ENCODE measurements at regions not wholly inside any gene's neighbourhood (a gene's known extent, or its start where the extent isn't known, plus 50 kb on each side); places are given as distances from the start of the nearest gene placed in this dataset.
"Not testable (repeated sequence)": the region's sequence is repeated elsewhere in the genome, so short reads cannot be mapped to it uniquely, and the experiment has no call there.

DNA sequence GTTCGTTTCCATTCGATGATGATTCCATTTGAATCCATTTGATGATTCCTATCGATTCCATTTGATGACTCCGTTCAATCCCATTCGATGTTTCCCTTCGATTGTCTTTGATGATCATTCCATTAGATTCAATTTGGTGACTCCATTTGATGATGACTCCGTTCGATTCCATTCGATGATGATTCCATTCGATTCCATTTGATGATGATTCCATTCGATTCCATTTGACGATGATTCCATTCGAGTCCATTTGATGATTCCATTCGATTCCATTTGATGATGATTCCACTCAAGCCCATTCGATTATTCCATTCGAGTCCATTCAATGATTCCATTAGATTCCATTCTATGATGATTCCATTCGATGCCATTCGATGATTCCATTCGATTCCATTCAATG, 2730.6 kb downstream of the RPIA start:
- not testable (repeated sequence) for DNase-seq (ENCODE audit: low spot score)

DNA sequence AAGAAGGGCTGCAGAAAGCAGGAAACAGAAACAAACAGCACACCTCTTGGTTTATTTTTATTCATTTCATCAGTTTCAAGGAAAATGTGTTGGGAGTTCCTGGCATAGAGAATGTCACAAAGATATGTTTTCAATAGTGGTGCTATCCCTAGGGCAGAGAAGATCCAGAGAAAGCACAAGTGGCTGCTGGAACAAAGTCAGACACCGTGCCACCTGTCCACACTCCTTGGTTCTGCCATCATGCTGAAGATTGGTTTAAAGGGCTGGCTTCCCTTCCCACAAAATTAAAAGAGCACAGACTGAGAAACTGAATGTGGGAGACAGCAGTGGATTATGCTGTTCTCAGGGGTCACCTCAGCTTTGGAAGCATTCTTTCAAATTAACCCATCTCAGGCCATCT, 2735.7 kb downstream of the RPIA start:
- DNase-seq (ENCODE audit: low spot score), result not testable (repeated sequence)

DNA sequence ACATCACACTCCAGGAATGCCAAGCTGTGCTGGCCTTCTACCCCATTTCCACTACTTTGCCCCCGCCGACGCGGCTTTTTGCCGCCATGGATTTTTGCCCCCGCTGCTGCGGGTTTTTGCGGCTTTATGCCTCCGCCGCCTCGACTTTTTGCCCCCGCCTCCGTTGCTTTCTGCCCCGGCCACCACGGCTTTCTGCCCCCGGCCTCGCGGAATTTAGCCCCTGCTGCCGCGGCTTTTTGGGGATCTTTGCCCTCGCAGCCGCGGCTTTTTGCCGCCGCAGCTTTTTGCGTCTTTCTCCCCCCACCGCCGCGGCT, 2750.4 kb downstream of the RPIA start:
- DNase-seq (ENCODE audit: low spot score), result not testable (repeated sequence)

DNA sequence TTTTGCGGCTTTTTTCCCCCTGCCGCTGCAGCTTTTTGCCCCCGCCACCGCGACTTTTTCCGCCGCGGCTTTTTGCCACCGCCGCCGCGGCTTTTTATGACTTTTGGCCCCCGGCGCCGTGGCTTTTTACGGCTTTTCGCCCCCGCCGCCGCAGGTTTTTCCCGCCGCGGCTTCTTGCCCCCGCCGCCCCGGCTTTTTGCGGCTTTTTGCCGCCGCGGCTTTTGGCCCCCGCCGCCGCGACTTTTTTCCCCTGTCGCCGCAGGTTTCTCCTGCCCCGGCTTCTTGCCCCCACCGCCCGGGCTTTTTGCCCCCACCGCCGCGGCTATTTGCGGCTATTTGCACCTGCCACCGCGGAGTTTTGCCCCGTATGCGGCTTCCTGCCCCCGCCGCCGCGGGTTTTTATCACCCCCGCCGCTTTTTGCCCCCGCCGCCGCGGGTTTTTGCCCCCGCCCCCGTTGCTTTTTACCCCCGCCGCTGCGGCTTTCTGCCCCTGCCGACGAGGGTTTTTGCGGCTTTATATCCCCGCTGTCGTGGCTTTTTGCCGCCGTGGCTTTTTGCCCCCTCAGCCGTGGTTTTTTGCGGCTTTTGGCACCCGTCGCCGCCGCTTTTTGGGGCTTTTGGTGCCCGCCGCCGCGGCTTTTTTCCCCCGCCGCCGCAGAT, 2750.9 kb downstream of the RPIA start:
- DNase-seq (ENCODE audit: low spot score), result no peak

DNA sequence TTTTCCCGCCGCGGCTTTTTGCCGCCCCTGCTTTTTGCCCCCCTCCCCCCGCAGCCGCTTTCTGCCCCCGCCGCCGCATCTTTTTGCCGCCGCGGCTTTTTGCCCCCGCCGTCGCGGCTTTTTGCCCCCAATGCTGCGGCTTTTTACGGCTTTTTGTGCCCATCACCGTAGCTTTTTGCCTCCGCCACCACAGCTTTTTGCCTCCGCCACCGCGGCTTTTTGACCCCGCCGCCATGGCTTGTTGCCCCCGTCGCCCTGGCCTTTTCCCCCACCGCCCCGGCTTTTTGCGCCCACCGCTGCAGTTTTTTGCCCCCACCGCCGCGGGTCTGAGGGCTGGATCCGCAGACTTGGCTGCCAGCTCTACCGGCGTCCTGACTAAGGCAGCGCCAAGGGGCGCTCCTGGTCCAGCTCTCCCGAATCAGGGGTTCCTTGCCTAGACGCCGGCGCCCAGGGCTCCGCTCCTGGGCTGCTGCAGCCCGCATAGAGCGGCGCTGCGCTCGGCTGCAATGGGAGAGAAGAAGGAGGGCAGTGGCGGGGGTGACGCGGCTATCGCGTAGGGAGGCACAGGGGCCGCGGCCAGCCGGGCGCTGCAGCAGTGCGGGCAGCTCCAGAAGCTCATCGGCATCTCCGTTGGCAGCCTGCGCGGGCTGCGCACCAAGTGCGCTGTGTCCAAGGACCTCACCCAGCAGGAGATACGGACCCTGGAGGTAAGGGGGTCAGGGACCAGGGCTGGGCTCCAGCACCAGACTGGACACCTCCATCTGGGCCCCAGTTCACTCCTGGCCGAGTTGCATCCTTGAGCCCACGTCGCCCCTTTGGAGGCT, 2751.6 kb downstream of the RPIA start:
- DNase-seq (ENCODE audit: low spot score), result not testable (repeated sequence)

DNA sequence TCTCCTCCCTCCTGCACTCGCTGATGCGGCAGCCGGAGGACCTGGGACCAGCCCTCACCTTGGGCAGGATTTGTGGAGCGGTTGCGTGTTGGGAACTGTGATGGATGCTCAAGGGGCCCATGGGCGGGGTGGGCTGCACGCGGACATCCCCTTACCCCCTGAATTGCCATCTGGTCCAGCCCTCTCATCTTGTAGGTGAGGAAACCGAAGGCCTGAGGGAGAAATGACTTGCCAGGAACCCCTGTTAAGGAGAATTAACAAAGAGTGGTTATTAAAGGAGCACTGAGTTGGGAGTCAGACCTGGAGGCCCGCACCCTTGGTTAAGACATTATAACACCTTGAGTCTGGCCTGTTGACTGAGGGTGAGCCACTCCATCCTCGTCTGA, 2752.2 kb downstream of the RPIA start:
- DNase-seq (ENCODE audit: low spot score), result not testable (repeated sequence)

DNA sequence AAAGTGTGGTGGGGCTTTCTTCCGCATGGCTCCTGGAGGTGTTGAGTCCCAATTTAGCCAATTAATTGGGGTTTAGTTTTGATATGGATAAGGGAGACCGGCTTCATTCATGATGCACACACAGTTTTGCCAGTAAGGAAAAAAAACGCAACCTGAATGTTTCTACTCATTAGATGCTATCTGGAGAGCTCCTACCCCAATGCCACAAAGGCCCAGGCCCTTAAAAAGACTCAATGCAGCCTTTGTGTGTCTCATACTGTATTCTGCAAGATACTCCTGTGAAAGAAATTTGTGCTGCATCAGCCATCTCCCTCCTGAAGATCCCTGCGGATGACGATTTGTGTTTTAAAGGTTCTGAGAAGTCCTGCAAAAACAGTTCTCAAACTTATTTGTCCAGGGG, 2754.2 kb downstream of the RPIA start:
- not testable (repeated sequence) for DNase-seq (ENCODE audit: low spot score)

DNA sequence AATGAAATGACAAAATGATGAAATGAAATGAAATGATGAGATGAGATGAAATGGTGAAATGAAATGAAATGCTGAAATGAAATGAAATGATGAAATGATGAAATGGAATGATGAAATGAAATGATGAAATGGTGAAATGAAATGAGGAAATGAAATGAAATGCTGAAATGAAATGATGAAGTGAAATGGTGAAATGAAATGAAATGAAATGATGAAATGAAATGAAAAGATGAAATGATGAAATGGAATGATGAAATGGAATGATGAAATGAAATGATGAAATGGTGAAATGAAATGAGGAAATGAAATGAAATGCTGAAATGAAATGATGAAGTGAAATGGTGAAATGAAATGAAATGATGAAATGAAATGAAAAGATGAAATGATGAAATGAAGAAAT, 2755.0 kb downstream of the RPIA start:
- DNase-seq (ENCODE audit: low spot score), result not testable (repeated sequence)

DNA sequence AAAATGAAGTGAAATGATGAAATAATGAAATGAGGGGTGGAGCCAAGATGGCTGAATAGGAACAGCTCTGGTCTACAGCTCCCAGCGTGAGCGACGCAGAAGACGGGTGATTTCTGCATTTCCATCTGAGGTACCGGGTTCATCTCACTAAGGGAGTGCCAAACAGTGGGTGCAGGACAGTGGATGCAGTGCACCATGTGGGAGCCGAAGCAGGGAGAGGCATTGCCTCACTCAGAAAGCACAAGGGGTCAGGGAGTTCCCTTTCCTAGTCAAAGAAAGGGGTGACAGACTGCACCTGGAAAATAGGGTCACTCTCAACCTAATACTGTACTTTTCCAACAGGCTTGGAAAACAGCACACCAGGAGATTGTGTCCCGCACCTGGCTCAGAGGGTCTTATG, 2755.4 kb downstream of the RPIA start:
- DNase-seq (ENCODE audit: low spot score), result not testable (repeated sequence)

DNA sequence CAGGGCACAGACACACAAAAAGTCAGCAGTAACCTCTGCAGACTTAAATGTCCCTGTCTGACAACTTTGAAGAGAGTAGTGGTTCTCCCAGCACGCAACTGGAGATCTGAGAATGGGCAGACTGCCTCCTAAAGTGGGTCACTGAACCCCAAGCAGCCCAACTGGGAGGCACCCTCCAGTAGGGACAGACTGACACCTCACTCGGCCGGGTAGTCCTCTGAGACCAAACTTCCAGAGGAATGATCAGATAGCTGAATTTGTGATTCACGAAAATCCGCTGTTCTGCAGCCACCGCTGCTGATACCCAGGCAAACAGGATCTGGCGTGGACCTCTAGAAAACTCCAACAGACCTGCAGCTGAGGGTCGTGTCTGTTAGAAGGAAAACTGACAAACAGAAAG, 2756.0 kb downstream of the RPIA start:
- DNase-seq (ENCODE audit: low spot score), result not testable (repeated sequence)

DNA sequence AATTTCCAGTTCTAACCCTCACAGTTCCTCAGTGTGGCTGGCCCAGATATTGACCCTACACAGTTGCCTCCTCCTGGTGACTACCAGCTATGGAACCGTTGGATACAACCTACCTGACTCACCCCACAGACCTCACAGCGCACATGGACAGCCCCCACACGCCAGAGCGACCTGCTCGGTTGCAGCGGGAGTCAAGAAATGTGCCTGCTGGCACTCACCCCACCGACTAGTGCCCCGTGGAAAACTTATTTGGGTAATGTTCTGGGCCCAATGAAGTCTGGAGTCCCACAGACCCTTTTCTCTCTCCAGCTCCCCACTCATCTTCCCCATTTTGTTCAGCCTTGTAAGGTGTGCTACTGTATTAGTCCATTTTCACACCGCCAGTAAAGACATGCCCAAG, 2770.8 kb downstream of the RPIA start:
- not testable (repeated sequence) for DNase-seq (ENCODE audit: low spot score)

DNA sequence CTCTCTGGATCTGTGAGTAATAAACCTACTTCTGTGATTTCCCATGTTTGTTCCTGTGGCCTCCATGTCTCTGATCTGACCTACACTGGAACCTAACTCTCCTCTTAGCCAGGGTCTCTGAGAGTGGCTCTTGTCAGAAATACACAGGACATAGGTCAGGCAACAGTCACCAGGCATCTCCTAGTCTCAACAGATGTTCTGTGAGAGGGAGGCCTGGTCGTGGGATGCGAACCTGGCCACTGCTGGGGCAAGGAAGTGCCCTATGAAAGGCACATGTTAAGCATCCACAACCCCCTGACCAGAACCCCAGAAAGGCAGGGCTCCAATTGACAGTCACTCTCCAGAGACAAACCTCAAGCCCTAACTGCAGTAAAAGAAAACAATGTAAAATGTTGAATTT, 2771.5 kb downstream of the RPIA start:
- not testable (repeated sequence) for DNase-seq (ENCODE audit: low spot score)

DNA sequence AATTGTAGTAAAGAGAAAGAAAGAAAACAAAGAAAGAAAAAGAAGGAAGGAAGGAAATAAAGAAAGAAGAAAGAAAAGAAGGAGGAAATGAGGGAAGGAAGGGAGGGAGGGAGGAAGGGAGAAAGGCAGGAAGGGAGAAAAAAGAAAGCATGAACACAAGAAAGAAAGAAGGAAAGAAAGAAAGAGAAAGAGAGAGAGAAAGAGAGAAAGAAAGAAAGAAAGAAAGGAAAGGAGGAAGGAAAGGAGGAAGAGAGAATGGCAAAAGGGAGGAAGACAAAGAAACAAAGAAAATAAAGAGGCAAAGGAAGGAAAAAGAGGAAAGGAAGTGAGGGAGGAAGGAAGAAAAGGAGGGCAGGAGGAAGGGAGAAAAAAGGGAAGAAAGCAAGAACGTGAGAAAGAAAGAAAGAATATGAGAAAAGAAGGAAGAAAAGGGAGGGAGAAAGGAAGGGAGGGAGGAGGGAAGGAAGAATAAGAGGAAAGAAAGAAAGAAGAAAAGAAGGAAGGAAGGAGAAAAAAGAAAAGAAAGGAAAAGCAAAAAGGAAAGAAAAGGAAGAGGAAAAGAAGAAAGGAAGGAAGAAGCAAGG, 2775.4 kb downstream of the RPIA start:
- DNase-seq (ENCODE audit: low spot score), result not testable (repeated sequence)

DNA sequence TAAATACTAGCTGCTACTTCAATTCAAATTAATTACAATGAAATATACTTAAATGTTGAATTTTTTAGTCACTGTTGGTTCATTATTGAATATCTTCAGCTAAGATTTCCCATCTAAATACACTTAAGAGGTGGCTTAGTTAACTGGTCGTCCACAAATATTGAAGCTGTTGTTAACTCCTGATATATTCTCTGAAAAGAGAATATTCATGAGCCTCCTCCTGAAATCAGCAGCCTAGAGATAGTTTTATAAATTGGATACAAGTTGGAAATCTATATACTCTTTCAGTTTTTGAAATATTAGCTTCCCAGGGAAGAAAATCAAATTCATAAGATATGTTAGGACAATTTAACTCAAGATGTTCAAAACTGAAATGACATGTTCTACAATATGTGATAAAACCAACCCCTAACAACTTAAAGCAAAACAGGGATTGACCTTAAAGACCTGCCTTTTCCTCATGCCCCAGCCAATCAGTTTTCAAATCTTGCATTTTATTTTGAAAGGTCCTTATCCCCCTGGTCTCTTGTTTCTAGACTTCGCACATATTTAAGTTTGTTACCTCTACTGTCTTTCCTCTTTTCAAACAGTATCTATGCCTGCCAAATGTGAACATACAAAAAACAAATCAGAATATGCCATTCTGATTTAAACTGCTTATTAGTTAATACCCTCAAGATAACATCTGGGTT, 2784.9 kb downstream of the RPIA start:
- not testable (repeated sequence) for DNase-seq (ENCODE audit: low spot score)

DNA sequence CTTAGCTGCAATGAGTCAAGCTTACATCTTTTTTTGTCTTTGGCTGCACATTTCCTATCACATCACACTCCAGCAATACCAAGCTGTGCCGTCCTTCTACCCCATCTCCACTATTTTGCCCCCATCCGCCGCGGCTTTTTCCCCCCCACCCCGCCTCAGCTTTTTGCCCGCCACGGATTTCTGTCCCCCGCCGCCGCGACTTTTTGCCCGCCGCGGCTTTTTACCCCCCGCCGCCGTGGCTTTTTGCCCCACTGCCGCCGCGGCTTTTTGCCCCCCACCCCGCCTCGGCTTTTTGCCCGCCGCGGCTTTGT, 2785.4 kb downstream of the RPIA start:
- not testable (repeated sequence) for DNase-seq (ENCODE audit: low spot score)

DNA sequence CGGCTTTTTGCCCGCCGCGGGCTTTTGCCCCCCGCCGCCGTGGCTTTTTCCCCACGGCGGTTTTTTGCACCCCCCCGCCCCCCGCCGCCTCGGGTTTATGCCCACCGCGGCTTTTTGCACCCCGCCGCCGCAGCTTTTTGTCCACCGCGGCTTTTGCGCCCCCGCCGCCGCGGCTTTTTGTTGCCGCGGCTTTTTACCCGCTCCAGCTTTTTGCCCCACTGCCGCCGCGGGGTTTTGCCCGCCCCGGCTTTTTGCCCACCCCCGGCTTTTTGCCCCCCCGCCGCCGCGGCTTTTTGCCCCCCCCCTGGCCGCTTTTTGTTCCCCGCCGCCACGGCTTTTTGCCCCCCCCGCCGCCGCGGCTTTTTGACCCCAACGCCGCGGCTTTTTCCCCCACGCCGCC, 2785.8 kb downstream of the RPIA start:
- DNase-seq (ENCODE audit: low spot score), result not testable (repeated sequence)

DNA sequence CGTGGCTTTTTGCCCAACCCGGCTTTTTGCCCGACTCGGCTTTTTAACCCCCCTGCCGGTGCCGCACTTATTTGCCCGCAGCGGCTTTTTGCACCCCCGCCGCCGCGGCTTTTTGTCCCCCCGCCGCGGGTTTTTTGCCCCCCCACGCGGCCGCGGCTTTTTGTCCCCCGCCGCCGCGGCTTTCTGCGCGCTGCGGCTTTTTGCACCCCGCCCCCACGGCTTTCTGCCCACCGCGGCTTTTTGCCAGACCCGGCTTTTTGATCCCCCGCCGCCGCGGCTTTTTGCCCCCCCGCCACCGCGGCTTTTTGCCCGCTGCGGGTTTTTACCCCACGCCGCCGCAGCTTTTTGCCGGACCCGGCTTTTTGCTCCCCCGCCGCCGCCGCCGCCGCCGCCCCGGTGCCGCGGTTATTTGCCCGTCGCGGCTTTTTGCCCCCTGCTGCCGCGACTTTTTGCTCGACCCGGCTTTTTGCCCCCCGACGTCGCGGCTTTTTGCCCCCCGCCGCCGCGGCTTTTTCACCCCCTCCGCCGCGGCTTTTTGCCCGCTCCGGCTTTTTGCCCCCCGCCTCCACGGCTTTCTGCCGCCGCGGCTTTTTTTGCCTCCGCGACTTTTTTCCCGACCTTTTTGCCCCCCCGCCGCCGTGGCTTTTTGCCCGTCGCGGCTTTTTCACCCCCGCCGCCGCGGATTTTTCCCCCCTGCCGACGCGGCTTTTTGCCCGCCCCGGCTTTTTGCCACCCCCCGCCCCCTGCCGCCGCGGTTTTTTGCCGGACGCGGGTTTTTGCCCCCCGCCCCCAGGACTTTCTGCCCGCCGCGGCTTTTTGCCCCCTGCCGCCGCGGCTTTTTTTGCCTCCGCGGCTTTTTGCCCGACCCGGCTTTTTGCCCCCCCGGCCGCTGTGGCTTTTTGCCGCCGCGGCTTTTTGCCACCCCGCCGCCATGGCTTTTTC, 2786.5 kb downstream of the RPIA start:
- no peak for DNase-seq (ENCODE audit: low spot score)

DNA sequence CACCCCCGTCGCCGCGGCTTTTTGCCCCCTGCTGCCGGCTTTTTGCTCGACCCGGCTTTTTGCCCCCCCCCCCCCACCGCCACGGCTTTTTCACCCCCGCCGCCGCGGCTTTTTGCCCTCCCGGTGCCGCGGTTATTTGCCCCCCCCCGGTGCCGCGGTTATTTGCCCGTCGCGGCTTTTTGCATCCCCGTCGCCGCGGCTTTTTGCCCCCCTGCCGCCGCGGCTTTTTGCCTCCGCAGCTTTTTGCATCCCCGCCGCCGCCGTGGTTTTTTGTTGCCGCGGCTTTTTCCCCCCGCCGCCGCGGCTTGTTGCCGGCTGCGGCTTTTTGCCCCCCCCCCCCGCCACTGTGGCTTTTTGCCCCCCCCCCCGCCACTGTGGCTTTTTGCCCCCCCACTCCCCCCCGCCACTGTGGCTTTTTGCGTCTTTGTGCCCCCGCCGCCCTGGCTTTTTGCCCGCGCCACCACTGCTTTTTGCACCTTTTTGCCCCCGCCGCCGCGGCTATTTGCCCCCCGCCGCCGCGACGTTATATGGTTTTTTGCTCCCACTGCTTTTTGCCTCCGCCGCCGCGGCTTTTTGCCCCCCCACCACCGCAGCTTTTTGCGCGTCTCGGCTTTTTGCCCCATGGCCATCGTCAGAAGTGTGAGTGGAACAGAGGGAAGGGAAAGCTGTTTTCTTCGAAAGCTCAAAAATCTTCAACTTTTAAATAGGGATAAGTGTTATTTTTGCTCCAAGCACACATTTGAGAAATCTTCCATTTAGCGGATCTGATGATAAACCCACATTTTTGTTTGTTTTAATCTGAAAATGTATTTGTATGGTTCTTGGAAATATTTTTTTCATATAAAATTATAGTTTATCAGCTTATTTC, 2787.6 kb downstream of the RPIA start:
- DNase-seq (ENCODE audit: low spot score), result not testable (repeated sequence)

DNA sequence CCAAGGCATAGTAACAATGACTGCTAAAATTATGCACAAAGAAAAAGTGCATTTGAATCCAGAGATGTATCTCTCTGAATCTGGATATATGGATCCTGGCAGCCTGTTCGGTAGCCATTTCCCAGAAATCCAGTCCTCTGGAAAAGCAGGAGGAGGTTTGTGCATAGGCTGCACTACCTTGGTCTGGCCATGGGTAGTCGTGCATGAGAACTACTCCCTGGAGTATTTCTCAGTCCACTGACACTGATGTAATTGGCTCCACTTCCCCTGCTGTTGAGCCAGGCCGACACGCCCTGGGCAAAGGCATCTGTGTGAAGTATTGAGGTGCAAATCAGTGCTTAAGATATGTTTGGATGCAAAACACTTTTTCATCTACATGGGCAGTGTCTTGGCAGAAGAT, 2793.8 kb downstream of the RPIA start:
- DNase-seq (ENCODE audit: low spot score), result not testable (repeated sequence)
